Fibroblast of gingiva (primary cell): ENCODE measurements at regions not wholly inside any gene's neighbourhood (a gene's known extent, or its start where the extent isn't known, plus 50 kb on each side); places are given as distances from the start of the nearest gene placed in this dataset.

Source experiments
- DNase-seq: peaks from one replicate; pipeline ENCODE4 v3.0.0-alpha.2; 2011; ENCODE audit warnings: low read depth

- DNase-seq: no peak
Measured at GRCh38 chr4:143273160-143273917, 63.3 kb upstream of the GAB1 start.

- no peak for DNase-seq
Measured at GRCh38 chr4:143280861-143281260, 55.8 kb upstream of the GAB1 start.

GRCh38 chr4:143281507-143282190 is 55.0 kb upstream of the GAB1 start:
- DNase-seq: peak; percentile 63

- DNase-seq: peak; percentile 10
Measured at GRCh38 chr4:143282211-143282707, 54.4 kb upstream of the GAB1 start.

GRCh38 chr4:143285696-143286437 is 50.8 kb upstream of the GAB1 start:
- DNase-seq: no peak

GRCh38 chr4:143286701-143287571 is 49.7 kb upstream of the GAB1 start:
- peak; percentile 56 for DNase-seq
